CD4-positive, CD25-positive, alpha-beta regulatory T cell (primary cell): ENCODE measurements at regions not wholly inside any gene's neighbourhood (a gene's known extent, or its start where the extent isn't known, plus 50 kb on each side); places are given as distances from the start of the nearest gene placed in this dataset.

ENCODE experiments used
- ATAC-seq, 2 donors: fragments of 150-1000 bp; cut with Tn5 transposase; one replicate each; pipeline ENCODE4 v1.10.0; 2021; ENCODE audit warnings: low read depth in 2 of 2, moderate number of reproducible peaks in 2 of 2, moderate library complexity in 1 of 2
- DNase-seq, 3 donors: peaks; one replicate each; pipeline versions ENCODE4 v3.0.0 to v3.0.0-alpha.2; 2012 to 2022; ENCODE audit warnings: mixed read lengths in 1 of 3
- H3K27ac ChIP-seq: one replicate; pipeline ENCODE4 v1.7.0; 2013; ENCODE audit warnings: mild to moderate bottlenecking, low read length; ENCODE audit not compliant: insufficient read depth, poor library complexity, severe bottlenecking
- H3K27me3 ChIP-seq: one replicate; pipeline ENCODE4 v1.7.0; 2013; ENCODE audit warnings: low read length; ENCODE audit not compliant: control insufficient read depth, insufficient read depth
- H3K36me3 ChIP-seq: one replicate; pipeline ENCODE4 v1.7.0; 2013; ENCODE audit warnings: mild to moderate bottlenecking, low read length, moderate library complexity; ENCODE audit not compliant: control insufficient read depth, insufficient read depth
- H3K4me1 ChIP-seq: 2 replicates; pipeline ENCODE4 v1.7.0; 2013; ENCODE audit warnings: mild to moderate bottlenecking, low read length; ENCODE audit not compliant: insufficient read depth, control insufficient read depth, poor library complexity, severe bottlenecking
- H3K4me3 ChIP-seq: one replicate; pipeline ENCODE4 v1.7.0; 2013; ENCODE audit warnings: low read depth, mild to moderate bottlenecking, low read length, moderate library complexity
- H3K9me3 ChIP-seq, 2 experiments: 1 replicate in 1 of 2; 2 replicates in 1 of 2; pipeline ENCODE4 v1.7.0; 2013; ENCODE audit warnings: low read length in 2 of 2, mild to moderate bottlenecking in 1 of 2, moderate library complexity in 1 of 2; ENCODE audit not compliant: control insufficient read depth in 2 of 2
- H3K27ac Mint-ChIP-seq, 3 donors: one replicate each; pipeline ENCODE4 v1.8.0; 2020 to 2022; ENCODE audit warnings: mild to moderate bottlenecking in 3 of 3, mixed read lengths in 3 of 3, moderate library complexity in 2 of 3
- H3K27me3 Mint-ChIP-seq: one replicate; pipeline ENCODE4 v1.8.0; 2022; ENCODE audit warnings: mild to moderate bottlenecking, mixed read lengths
- H3K36me3 Mint-ChIP-seq: one replicate; pipeline ENCODE4 v1.8.0; 2020; ENCODE audit warnings: mixed read lengths
- H3K4me1 Mint-ChIP-seq, 4 donors: one replicate each; pipeline ENCODE4 v1.8.0; 2020 to 2022; ENCODE audit warnings: mixed read lengths in 4 of 4, mild to moderate bottlenecking in 1 of 4
- H3K4me3 Mint-ChIP-seq, 4 donors: one replicate each; pipeline ENCODE4 v1.8.0; 2020 to 2022; ENCODE audit warnings: mild to moderate bottlenecking in 4 of 4, mixed read lengths in 4 of 4, moderate library complexity in 3 of 4
- H3K9me3 Mint-ChIP-seq, 7 donors: one replicate each; pipeline ENCODE4 v1.8.0; 2020 to 2022; ENCODE audit warnings: mixed read lengths in 7 of 7, mild to moderate bottlenecking in 3 of 7, moderate library complexity in 2 of 7

DNA sequence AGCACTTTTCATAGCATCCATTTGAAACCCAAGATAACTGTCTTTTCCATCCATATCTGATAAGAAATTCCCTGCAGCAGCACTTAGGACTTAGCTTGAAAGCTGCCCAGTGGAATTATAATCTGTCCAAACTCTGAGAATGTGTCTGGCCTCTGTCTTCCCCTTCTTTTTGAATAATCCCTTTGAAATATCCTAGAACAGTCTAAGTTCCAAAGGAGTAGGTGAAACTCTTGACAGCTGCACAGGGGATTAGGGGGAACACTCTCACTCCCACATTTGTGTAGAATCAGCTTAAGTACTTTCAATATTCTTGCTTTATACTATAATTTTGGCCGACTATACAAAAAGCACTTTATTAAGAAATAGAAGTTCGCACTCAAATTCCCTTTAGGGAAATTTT is 157.7 kb downstream of the PAPSS1 start:
- no peak overlapping the region for H3K4me3 ChIP-seq
- H3K27me3 Mint-ChIP-seq: peaks cover 4% of the 10 kb centered on the region
- H3K4me1 ChIP-seq: no peaks in the 10 kb centered on the region
- H3K36me3 ChIP-seq: no peaks in the 10 kb centered on the region
- H3K27me3 ChIP-seq: no peaks in the 10 kb centered on the region
- H3K27ac Mint-ChIP-seq: no peak overlapping the region
- no peak overlapping the region for H3K27ac ChIP-seq
- no peaks in the 10 kb centered on the region for H3K4me1 Mint-ChIP-seq
- DNase-seq: no peak
- H3K4me3 Mint-ChIP-seq: no peak overlapping the region
- H3K9me3 Mint-ChIP-seq: peaks cover 0 to 18% (median 4%) of the 10 kb centered on the region in 7 donors
- H3K36me3 Mint-ChIP-seq: no peaks in the 10 kb centered on the region
- ATAC-seq: no peak
- peaks cover 2 to 6% of the 10 kb centered on the region in 2 experiments for H3K9me3 ChIP-seq

DNA sequence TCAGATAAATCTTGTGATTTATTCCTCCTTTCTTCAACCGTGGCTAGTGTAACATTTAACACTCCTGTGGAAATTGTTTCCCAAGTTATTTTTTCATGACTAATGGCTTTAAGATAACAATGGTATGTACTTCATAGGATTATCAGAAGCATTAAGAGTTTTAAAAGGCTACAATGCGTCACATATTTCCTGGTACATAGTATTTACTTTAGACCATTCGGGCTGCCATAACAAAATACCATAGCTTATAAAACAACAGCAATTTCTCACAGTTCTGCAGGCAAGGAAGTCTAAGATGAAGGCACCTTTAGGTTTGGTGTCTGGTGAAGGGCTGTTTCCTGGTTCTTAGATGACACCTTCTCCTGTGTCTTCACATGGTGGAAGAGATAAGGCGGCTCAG is 158.6 kb downstream of the PAPSS1 start:
- H3K4me3 Mint-ChIP-seq: no peak overlapping the region

DNA sequence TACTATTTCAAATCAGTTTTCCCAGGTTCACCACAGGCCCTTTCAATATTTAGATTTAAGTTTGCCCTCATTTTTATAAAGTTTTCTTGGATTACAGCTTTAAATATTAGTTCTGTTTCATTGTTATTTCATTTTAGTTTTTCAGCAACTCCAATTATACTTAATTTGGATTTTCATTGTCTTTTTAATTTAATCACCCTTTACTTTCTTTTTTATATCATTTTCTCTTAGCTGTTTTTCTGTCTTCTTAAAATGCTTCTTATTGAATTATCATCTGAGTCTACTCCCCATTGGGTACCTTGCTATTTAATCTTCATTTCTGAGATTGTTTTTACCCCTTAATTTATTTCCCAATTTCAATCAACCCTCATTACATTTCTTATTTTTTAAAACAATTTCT is 160.4 kb downstream of the PAPSS1 start:
- Mint-ChIP-seq H3K36me3 (no peaks in the 10 kb centered on the region), H3K4me3 (no peak overlapping the region), H3K4me1 (no peaks in the 10 kb centered on the region), H3K27ac (no peak overlapping the region), H3K9me3 (peaks cover 0 to 17% (median 4%) of the 10 kb centered on the region in 7 donors), H3K27me3 (peaks cover 4% of the 10 kb centered on the region)
- Histone ChIP-seq H3K36me3 (no peaks in the 10 kb centered on the region), H3K9me3 (peaks cover 2 to 6% of the 10 kb centered on the region in 2 experiments), H3K27me3 (no peaks in the 10 kb centered on the region), H3K4me3 (no peak overlapping the region), H3K27ac (no peak overlapping the region), H3K4me1 (no peaks in the 10 kb centered on the region)
- DNase-seq (no peak), ATAC-seq (no peak)

More for the DNA sequence above, 158.6 kb downstream of the PAPSS1 start:
- Histone ChIP-seq H3K4me3 (no peak overlapping the region), H3K27me3 (no peaks in the 10 kb centered on the region), H3K4me1 (no peaks in the 10 kb centered on the region), H3K36me3 (no peaks in the 10 kb centered on the region), H3K9me3 (peaks cover 2 to 6% of the 10 kb centered on the region in 2 experiments), H3K27ac (no peak overlapping the region)
- Mint-ChIP-seq H3K27ac (no peak overlapping the region), H3K36me3 (no peaks in the 10 kb centered on the region), H3K9me3 (peaks cover 0 to 15% (median 4%) of the 10 kb centered on the region in 7 donors), H3K27me3 (peaks cover 4% of the 10 kb centered on the region), H3K4me1 (no peaks in the 10 kb centered on the region)
- DNase-seq (no peak), ATAC-seq (no peak)

DNA sequence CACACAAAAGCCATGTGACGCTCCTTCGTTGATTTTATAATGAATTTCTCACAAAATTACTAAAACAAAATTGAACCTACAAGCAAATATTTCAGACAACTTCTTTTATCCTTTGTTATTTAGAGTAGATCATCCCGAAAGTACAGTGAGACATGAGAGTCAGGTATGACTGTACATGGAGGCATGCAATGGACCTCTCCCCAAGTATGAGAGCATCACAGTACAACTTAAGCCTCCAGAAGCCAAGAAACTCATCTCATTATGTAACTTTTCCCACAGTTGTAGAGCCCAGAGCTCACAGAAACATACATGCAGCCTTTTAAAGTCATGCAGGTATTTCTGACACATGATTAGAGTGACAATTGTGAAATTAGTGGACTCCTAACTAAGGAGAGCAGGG is 167.7 kb downstream of the PAPSS1 start:
- Mint-ChIP-seq H3K4me1 (no peaks in the 10 kb centered on the region), H3K9me3 (peaks cover 0 to 4% (median 0%) of the 10 kb centered on the region in 7 donors), H3K27ac (no peak overlapping the region)

DNA sequence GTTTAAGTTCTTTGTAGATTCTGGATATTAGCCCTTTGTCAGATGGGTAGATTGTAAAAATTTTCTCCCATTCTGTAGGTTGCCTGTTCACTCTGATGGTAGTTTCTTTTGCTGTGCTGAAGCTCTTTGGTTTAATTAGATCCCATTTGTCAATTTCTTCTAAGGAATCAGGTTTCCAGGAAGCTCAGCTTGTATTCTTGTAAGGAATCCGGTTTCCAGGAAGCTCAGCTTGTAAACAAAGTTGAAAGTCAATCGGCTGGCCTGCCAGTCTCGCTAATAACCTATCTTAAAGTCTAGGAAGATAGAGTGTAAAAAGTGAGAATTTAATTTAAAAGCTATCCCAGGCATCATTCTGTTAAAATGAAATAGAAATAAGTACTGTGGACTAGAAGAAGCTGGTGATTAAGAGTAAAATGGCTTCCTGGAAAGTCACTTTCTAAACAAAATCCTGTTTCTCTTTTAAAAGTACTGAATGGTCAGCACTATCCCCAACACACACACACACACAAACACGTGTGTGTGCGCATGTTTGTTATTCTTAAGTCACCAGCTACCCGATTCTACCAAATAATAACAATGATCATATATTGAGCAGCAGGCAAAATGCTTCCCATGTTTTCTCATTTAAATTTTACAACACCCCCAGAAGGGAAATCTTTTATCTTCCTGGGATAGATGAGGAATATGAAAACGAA is 171.7 kb downstream of the PAPSS1 start:
- Histone ChIP-seq H3K27ac (no peak overlapping the region), H3K27me3 (peaks cover 3% of the 10 kb centered on the region), H3K4me1 (no peaks in the 10 kb centered on the region), H3K36me3 (no peaks in the 10 kb centered on the region), H3K4me3 (no peak overlapping the region), H3K9me3 (no peaks in the 10 kb centered on the region)
- Mint-ChIP-seq H3K4me1 (no peaks in the 10 kb centered on the region), H3K27me3 (no peaks in the 10 kb centered on the region), H3K36me3 (no peaks in the 10 kb centered on the region), H3K4me3 (no peak overlapping the region), H3K27ac (no peak overlapping the region), H3K9me3 (peaks cover 0 to 2% (median 0%) of the 10 kb centered on the region in 7 donors)
- peak in 1 of 3 donors; percentile 19 for DNase-seq
- ATAC-seq: no peak

More for the DNA sequence above, 167.7 kb downstream of the PAPSS1 start:
- Histone ChIP-seq H3K27me3 (peaks cover 2% of the 10 kb centered on the region), H3K4me3 (no peak overlapping the region), H3K36me3 (no peaks in the 10 kb centered on the region), H3K27ac (no peak overlapping the region), H3K4me1 (no peaks in the 10 kb centered on the region), H3K9me3 (no peaks in the 10 kb centered on the region)
- Mint-ChIP-seq H3K36me3 (no peaks in the 10 kb centered on the region), H3K27me3 (no peaks in the 10 kb centered on the region), H3K4me3 (no peak overlapping the region)
- ATAC-seq (no peak), DNase-seq (no peak)

DNA sequence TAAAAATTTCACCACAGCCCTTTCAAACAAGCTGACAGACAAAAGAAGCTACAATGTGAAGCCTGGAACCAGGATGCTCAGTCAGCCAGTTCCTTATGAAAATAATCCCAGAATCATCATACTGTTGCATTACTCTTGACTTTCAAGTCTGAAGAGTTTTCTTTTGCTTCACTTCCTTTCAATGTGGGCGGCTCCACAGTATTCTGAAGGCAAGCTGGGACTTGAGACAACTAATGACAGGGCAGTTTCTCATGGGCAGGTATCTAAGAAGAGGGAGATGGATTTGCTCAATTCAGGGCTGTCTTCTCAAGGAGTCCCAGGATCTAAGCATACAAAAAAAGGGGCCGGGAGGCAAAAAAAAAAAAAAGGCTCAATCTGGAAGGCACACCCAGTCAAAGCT is 173.4 kb downstream of the PAPSS1 start:
- ATAC-seq: no peak

DNA sequence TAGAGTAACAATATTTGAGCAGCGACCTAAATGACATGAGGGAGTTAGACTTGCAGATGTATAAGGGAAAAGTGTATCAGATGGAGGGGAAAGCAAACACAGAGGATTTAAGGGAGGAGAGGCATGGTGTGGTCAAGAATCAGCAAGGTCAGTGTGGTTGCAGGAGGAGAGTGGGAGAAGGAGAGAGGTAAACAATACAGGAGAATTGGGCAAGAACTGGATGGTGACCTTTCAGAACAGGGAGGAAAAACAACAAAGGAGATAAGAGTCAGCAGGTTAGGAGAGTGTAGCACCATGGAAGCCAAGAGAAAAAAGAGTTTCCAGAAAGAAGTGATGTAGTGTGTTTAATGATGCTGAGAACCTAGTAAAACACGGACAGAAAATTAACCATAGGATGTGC is 178.5 kb downstream of the PAPSS1 start:
- ATAC-seq (no peak), DNase-seq (no peak)
- Histone ChIP-seq H3K9me3 (no peaks in the 10 kb centered on the region), H3K27ac (no peak overlapping the region), H3K36me3 (no peaks in the 10 kb centered on the region), H3K27me3 (peaks cover 2% of the 10 kb centered on the region), H3K4me1 (no peaks in the 10 kb centered on the region), H3K4me3 (no peak overlapping the region)
- Mint-ChIP-seq H3K27ac (no peak overlapping the region), H3K9me3 (no peaks in the 10 kb centered on the region), H3K4me1 (no peaks in the 10 kb centered on the region), H3K27me3 (peaks cover 10% of the 10 kb centered on the region), H3K36me3 (no peaks in the 10 kb centered on the region), H3K4me3 (no peak overlapping the region)

More for the DNA sequence above, 173.4 kb downstream of the PAPSS1 start:
- Histone ChIP-seq H3K4me1 (no peaks in the 10 kb centered on the region), H3K27me3 (peaks cover 3% of the 10 kb centered on the region), H3K4me3 (no peak overlapping the region), H3K27ac (no peak overlapping the region), H3K9me3 (no peaks in the 10 kb centered on the region), H3K36me3 (no peaks in the 10 kb centered on the region)
- no peak for DNase-seq
- no peaks in the 10 kb centered on the region for H3K36me3 Mint-ChIP-seq
- H3K27ac Mint-ChIP-seq: no peak overlapping the region
- no peaks in the 10 kb centered on the region for H3K4me1 Mint-ChIP-seq
- peaks cover 0 to 2% (median 0%) of the 10 kb centered on the region in 7 donors for H3K9me3 Mint-ChIP-seq
- H3K4me3 Mint-ChIP-seq: no peak overlapping the region
- H3K27me3 Mint-ChIP-seq: peaks cover under 1% of the 10 kb centered on the region

DNA sequence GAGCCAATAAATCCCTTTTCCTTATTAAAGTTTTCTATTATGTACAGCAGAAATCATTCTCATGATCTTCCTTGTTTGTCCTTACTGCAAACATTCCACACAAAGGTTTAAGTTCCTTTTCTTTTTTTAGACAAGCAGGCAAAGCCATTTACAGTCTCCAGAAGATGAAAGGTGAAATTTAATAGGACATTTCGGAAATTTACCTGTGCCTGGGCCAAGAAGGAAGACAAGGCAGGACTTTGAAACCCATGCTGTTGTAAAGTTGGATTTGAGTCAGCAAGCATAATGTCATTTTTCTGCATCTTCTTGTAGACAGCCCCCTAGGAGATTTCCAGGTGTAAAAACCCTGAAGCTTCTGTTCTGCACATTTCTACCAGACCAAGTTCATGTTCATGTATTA is 188.1 kb downstream of the PAPSS1 start:
- H3K27ac Mint-ChIP-seq: no peak overlapping the region
- ATAC-seq: no peak
- H3K27me3 Mint-ChIP-seq: peaks cover 4% of the 10 kb centered on the region
- Histone ChIP-seq H3K27me3 (no peaks in the 10 kb centered on the region), H3K36me3 (no peaks in the 10 kb centered on the region), H3K4me3 (no peak overlapping the region), H3K27ac (no peak overlapping the region), H3K9me3 (no peaks in the 10 kb centered on the region), H3K4me1 (no peaks in the 10 kb centered on the region)
- H3K9me3 Mint-ChIP-seq: peaks cover 0 to 2% (median 0%) of the 10 kb centered on the region in 7 donors
- H3K4me3 Mint-ChIP-seq: no peak overlapping the region
- DNase-seq: no peak
- no peaks in the 10 kb centered on the region for H3K36me3 Mint-ChIP-seq
- H3K4me1 Mint-ChIP-seq: no peaks in the 10 kb centered on the region
